ENCODE measurements at regions not wholly inside any gene's neighbourhood (a gene's known extent, or its start where the extent isn't known, plus 50 kb on each side); places are given as distances from the start of the nearest gene placed in this dataset.

DNA sequence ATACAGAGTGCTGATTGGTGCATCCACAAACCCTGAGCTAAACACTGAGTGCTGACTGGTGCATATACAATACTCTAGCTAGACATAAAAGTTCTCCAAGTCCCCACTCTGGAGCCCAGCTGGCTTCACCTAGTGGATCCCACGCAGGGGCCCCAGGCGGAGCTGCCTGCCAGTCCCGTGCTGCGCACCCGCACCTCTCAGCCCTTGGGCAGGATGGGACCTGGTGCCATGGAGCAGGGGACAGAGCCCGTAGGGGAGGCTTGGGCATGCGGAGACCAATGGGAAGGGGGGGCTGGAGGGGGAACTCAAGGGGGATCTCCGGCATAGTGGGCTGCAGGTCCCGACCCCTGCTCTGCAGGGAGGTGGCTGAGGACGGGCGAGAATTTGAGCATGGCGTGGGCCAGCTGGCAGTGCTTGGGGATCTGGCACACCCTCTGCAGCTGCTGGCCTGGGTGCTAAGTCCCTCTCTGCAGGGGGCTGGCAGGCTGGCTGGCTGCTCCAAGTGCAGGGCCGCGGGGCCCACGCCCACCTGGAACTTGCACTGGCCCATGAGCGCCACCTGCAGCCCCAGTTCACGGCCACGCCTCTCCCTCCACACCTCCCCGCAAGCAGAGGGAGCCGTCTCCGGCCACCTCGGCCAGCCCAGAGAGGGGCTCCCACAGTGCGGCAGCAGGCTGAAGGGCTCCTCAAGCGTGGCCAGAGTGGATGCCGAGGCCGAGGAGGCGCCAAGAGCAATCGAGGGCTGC lies 104.9 kb downstream of the NTMT2 start:
- DNase-seq, result no peak
- H3K27ac Mint-ChIP-seq, result no peak overlapping the region
- peaks cover 9% of the 10 kb centered on the region for H3K4me1 Mint-ChIP-seq
- H3K36me3 Mint-ChIP-seq (ENCODE audit: low read depth), result no peaks in the 10 kb centered on the region
- no peak overlapping the region for H3K4me3 Mint-ChIP-seq
- peaks cover 4% of the 10 kb centered on the region for H3K9me3 Mint-ChIP-seq
- peaks cover 4% of the 10 kb centered on the region for H3K27me3 Mint-ChIP-seq
- intact Hi-C loops (cut with micrococcal nuclease), result no loop called here

DNA sequence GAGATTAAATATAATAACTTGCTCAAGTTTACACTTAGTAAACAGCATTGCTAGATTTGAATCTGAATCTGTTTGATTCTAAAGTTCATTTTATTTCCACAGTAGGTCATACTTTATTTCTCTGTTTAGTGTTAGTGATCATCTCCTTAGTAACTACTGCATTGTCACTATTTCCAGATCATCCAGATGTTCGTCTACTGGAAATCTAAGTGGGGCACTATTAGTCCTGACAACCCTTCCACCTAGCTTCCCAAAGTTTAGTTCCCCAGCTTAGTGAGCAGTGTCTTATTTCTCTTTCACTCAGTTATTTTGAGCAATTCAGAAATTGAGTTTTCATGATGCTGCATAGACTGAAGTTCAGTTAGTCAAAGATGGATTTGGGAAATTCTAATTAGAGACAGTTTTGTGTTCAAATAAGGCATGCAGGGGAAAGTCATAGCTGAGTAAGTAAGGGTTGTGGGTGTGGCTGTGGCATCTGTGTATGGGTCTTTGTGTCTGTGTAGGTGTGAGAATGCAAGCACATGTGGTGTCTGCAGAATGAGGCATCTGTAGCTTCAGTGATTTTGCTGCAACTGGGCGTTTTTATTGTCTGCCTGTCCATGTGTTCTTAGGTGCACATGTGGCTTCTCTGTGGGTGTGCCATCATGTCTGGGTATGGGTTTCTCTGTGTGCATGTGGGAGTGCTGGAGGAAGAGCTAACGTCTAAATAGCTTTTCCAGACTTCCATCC lies 107.3 kb downstream of the NTMT2 start:
- intact Hi-C loops (cut with micrococcal nuclease), result no loop called here

GRCh38 chr1:170254371-170254770 lies 108.6 kb downstream of the NTMT2 start:
- intact Hi-C loops (cut with micrococcal nuclease), result no loop called here
- no peaks in the 10 kb centered on the region for H3K4me1 Mint-ChIP-seq
- H3K27ac Mint-ChIP-seq, result no peak overlapping the region
- DNase-seq, result no peak
- no peaks in the 10 kb centered on the region for H3K27me3 Mint-ChIP-seq
- peaks cover 4% of the 10 kb centered on the region for H3K9me3 Mint-ChIP-seq
- no peak overlapping the region for H3K4me3 Mint-ChIP-seq
- no peaks in the 10 kb centered on the region for H3K36me3 Mint-ChIP-seq (ENCODE audit: low read depth)

More for the DNA sequence above, 107.3 kb downstream of the NTMT2 start:
- peaks cover 4% of the 10 kb centered on the region for H3K9me3 Mint-ChIP-seq
- H3K4me1 Mint-ChIP-seq, result peaks cover 7% of the 10 kb centered on the region
- H3K36me3 Mint-ChIP-seq (ENCODE audit: low read depth), result no peaks in the 10 kb centered on the region
- H3K4me3 Mint-ChIP-seq, result no peak overlapping the region
- no peaks in the 10 kb centered on the region for H3K27me3 Mint-ChIP-seq
- no peak for DNase-seq
- no peak overlapping the region for H3K27ac Mint-ChIP-seq

GRCh38 chr1:170261669-170262068 lies 115.9 kb downstream of the NTMT2 start:
- intact Hi-C loops (cut with micrococcal nuclease), result no loop called here
- Mint-ChIP-seq H3K4me3 (no peak overlapping the region), H3K27ac (no peak overlapping the region), H3K4me1 (no peaks in the 10 kb centered on the region), H3K9me3 (no peaks in the 10 kb centered on the region), H3K27me3 (no peaks in the 10 kb centered on the region), H3K36me3 (ENCODE audit: low read depth) (no peaks in the 10 kb centered on the region)
- no peak for DNase-seq

DNA sequence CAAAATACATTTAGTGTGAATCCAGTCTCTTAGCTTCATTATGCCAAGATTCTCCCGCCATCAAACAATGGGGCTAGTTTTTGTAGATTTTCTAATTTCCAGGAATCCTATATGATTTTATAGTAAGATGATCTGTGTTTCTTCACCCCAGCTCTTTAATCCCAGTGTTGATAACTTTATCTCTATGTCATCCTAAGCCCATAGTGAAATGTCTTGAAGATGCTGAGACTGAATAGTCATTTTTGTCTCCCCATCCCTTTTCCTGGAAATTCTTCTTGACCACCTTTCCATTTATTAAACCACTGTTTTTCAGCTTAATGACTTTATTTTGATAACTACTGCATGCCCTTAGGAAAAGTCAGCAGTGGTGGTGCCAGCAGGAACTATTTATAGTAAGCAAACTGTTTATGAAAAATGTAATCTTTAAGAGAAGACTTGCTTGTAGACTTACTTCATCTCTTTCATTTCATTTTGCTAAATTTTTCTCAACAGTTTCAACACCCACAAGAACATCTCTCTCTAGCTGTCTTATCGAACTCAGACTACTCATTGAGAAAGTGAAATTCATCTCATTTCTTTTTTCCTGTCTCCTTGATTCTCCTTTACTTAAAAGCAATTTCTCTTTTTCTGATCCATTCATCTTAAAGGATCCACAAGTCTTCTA lies 116.6 kb downstream of the NTMT2 start:
- intact Hi-C loops (cut with micrococcal nuclease), result no loop called here
- H3K4me1 Mint-ChIP-seq, result no peaks in the 10 kb centered on the region
- DNase-seq, result no peak
- no peaks in the 10 kb centered on the region for H3K27me3 Mint-ChIP-seq
- no peaks in the 10 kb centered on the region for H3K9me3 Mint-ChIP-seq
- H3K4me3 Mint-ChIP-seq, result no peak overlapping the region
- H3K27ac Mint-ChIP-seq, result no peak overlapping the region
- H3K36me3 Mint-ChIP-seq (ENCODE audit: low read depth), result no peaks in the 10 kb centered on the region

GRCh38 chr1:170265234-170265633 lies 119.5 kb downstream of the NTMT2 start:
- Mint-ChIP-seq H3K27me3 (no peaks in the 10 kb centered on the region), H3K4me3 (no peak overlapping the region), H3K36me3 (ENCODE audit: low read depth) (no peaks in the 10 kb centered on the region), H3K27ac (no peak overlapping the region), H3K9me3 (no peaks in the 10 kb centered on the region), H3K4me1 (no peaks in the 10 kb centered on the region)
- DNase-seq, result no peak
- intact Hi-C loops (cut with micrococcal nuclease), result no loop called here

DNA sequence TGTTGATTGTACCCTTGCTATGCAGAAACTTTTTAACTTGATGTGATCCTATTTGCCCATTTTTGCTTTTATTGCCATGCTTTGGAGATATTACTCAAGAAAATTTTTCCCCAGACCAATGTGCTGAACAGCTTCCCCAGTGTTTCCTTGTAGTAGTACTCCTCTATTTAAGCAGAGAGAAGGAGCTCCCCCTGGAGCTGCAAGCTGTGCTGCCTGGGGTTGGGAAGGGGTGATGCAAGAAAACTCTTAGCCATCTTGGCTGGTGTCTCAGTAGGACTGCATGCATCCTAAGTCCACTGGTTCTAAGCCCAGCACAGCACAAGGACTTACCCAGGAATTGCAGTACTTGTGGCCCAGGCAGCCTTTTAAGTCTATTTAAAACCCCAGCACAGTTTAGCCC lies 121.6 kb downstream of the NTMT2 start:
- no peaks in the 10 kb centered on the region for H3K4me1 Mint-ChIP-seq
- no peaks in the 10 kb centered on the region for H3K27me3 Mint-ChIP-seq
- H3K27ac Mint-ChIP-seq, result no peak overlapping the region
- H3K9me3 Mint-ChIP-seq, result no peaks in the 10 kb centered on the region
- H3K4me3 Mint-ChIP-seq, result no peak overlapping the region
- H3K36me3 Mint-ChIP-seq (ENCODE audit: low read depth), result no peaks in the 10 kb centered on the region
- intact Hi-C loops (cut with micrococcal nuclease), result no loop called here
- DNase-seq, result no peak

GRCh38 chr1:170271430-170272161 lies 125.8 kb downstream of the NTMT2 start:
- Mint-ChIP-seq H3K4me3 (no peak overlapping the region), H3K27me3 (no peaks in the 10 kb centered on the region), H3K9me3 (no peaks in the 10 kb centered on the region), H3K4me1 (no peaks in the 10 kb centered on the region), H3K27ac (no peak overlapping the region), H3K36me3 (ENCODE audit: low read depth) (no peaks in the 10 kb centered on the region)
- DNase-seq, result no peak
- intact Hi-C loops (cut with micrococcal nuclease), result no loop called here

DNA sequence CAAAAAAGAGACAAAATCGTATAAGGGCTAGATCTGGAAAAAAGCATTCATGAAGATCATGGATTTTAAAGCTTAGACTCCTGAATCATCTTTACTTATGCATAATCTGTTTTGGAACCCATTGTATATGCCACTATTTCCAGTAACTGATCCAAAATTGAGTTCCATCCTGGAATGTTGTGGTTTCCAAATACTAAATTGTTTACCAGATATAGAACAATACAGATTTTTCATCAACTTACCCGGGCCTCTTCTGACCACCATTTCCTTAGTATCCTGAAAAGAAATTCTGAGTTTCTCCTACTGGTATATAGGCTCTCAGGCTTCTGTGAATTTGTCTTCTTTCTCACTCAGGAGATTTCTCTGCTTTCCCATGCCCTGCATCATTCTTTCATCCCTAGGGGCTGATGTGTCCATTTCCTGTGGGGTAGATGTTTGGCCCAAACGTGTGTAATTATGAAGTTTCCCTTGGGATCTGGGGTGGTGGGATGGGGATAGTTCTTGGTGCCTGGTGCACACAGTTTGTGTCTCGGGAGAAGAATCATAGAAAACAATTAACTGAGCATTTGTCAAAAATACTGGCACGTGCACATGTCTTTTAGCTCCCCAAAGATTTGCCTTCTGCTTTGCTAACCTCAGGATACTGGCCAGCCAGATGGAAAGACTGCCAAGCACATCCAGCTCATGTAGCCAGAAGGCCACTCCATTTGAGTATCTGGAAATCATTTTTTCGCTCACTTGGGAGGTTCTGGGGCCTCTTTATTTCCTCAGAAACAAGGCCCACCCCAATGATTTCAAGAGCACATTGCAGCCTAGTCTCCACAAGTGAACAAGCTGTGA lies 127.8 kb downstream of the NTMT2 start:
- Mint-ChIP-seq H3K4me1 (no peaks in the 10 kb centered on the region), H3K27me3 (no peaks in the 10 kb centered on the region), H3K9me3 (no peaks in the 10 kb centered on the region), H3K36me3 (ENCODE audit: low read depth) (no peaks in the 10 kb centered on the region), H3K4me3 (no peak overlapping the region), H3K27ac (no peak overlapping the region)
- DNase-seq, result no peak
- intact Hi-C loops (cut with micrococcal nuclease), result no loop called here

GRCh38 chr1:170274131-170274501 lies 128.4 kb downstream of the NTMT2 start:
- H3K9me3 Mint-ChIP-seq, result no peaks in the 10 kb centered on the region
- H3K27me3 Mint-ChIP-seq, result no peaks in the 10 kb centered on the region
- H3K4me3 Mint-ChIP-seq, result no peak overlapping the region
- no peaks in the 10 kb centered on the region for H3K36me3 Mint-ChIP-seq (ENCODE audit: low read depth)
- DNase-seq, result no peak
- H3K27ac Mint-ChIP-seq, result no peak overlapping the region
- no peaks in the 10 kb centered on the region for H3K4me1 Mint-ChIP-seq
- intact Hi-C loops (cut with micrococcal nuclease), result no loop called here

DNA sequence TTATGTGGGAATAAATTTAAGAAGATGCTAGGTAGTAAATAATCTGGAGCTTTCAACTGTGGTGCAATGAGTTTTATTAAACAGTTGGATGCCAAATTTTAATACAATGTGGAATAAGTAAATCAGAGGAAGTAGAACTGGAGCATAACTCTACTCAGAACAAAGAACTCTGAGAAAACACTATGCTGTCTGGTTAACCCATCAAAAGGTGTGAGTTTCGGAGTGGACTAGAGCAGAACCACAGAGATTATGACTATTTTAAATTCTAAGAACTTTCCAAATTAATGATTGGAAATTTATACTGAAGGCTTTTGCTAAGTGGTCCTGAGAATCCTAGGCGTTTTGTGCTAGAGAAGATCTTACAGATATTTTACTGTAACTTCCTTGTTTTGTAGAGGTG lies 132.2 kb downstream of the NTMT2 start:
- no peak for DNase-seq
- no peaks in the 10 kb centered on the region for H3K9me3 Mint-ChIP-seq
- H3K27ac Mint-ChIP-seq, result no peak overlapping the region
- no peaks in the 10 kb centered on the region for H3K36me3 Mint-ChIP-seq (ENCODE audit: low read depth)
- intact Hi-C loops (cut with micrococcal nuclease), result no loop called here
- H3K4me3 Mint-ChIP-seq, result no peak overlapping the region
- no peaks in the 10 kb centered on the region for H3K27me3 Mint-ChIP-seq
- no peaks in the 10 kb centered on the region for H3K4me1 Mint-ChIP-seq

DNA sequence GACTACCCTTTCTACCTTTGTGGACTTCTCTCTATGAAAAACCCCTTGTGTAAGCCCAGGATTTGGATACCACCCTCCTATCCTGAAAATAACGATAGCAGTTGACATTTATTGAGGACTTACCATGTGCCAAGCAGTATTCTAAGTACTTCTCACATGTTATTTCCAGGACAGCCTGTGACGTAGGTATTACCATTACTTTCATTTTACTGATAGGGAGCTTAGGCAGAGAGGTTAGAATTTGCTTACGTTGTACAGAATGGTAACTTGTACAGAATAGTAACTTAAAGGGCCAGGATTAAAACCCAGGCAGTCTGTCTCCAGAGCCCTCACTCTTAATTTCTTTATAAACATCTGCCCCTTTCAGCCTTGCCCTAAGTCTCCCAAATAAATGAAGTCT lies 138.3 kb downstream of the NTMT2 start:
- H3K9me3 Mint-ChIP-seq, result no peaks in the 10 kb centered on the region
- intact Hi-C loops (cut with micrococcal nuclease), result no loop called here
- no peaks in the 10 kb centered on the region for H3K27me3 Mint-ChIP-seq
- H3K4me3 Mint-ChIP-seq, result no peak overlapping the region
- H3K27ac Mint-ChIP-seq, result no peak overlapping the region
- no peaks in the 10 kb centered on the region for H3K36me3 Mint-ChIP-seq (ENCODE audit: low read depth)
- no peak for DNase-seq
- no peaks in the 10 kb centered on the region for H3K4me1 Mint-ChIP-seq

DNA sequence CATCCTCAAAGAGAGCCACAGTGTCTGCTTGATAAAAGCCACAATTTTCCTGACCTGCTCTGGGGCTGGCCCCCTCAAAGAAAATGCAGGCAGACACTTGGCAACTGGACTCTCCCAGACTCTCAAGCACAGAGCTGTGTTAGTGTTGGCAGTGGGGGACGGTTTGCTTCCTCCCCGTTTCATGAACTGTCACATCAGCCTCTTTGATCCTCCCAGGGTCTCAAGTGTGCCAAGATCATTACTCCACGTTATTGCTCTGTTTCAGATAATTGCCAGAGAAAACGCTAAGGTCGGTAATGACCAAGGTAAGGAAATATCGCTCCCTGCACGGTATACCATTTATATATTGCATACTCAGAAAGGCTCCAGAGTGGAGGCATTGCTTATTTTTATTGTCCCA lies 138.8 kb downstream of the NTMT2 start:
- Mint-ChIP-seq H3K9me3 (no peaks in the 10 kb centered on the region), H3K36me3 (ENCODE audit: low read depth) (no peaks in the 10 kb centered on the region), H3K4me3 (no peak overlapping the region), H3K27me3 (no peaks in the 10 kb centered on the region), H3K4me1 (no peaks in the 10 kb centered on the region), H3K27ac (no peak overlapping the region)
- no peak for DNase-seq
- intact Hi-C loops (cut with micrococcal nuclease), result no loop called here
